NCI-H2227 (cell line): ENCODE measurements at regions not wholly inside any gene's neighbourhood (a gene's known extent, or its start where the extent isn't known, plus 50 kb on each side); places are given as distances from the start of the nearest gene placed in this dataset.
"Not testable (repeated sequence)": the region's sequence is repeated elsewhere in the genome, so short reads cannot be mapped to it uniquely, and the experiment has no call there.

ENCODE experiments used
- DNase-seq: peaks from one replicate; lab custom pipeline; 2025; ENCODE audit not compliant: unreplicated experiment; lab: John Stamatoyannopoulos, UW

DNA sequence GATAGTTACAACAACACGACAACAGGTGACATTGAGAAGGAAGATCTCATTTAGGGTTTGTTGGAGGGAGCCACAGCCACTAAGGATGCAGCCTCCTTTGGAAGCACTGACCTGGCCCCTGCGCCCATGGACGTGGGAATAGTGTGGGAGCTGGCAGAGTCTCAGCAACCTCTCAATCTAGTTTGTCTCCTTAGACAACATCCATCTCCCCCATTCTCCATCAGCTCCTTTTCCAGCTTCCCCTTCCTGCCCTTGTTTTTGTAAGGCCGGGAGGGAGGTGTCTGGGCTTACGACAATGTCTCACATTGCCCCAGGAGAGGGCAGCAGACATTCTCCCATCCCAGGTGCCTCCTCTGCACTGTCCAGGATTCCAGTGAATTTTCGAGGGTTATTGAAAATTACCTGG, 170.2 kb upstream of the PZP start:
- no peak for DNase-seq

DNA sequence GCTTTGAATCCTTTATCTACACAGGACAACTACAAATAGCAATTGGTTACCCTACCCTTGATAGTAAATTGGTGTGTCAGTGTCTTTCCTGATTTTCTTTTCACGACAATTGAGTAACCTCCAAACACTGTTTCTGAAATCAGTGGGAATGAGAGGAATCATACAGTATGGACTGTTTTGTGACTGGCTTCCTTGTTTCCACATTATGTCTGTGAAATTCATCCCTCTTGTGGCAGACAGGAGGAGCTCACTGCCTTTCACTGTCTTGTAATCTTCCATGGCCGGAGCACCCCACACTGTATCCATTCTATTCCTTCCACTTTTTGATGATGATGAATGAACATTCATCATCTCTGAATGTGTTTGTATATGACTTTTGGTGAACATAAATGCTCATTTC, 164.0 kb upstream of the PZP start:
- no peak for DNase-seq

DNA sequence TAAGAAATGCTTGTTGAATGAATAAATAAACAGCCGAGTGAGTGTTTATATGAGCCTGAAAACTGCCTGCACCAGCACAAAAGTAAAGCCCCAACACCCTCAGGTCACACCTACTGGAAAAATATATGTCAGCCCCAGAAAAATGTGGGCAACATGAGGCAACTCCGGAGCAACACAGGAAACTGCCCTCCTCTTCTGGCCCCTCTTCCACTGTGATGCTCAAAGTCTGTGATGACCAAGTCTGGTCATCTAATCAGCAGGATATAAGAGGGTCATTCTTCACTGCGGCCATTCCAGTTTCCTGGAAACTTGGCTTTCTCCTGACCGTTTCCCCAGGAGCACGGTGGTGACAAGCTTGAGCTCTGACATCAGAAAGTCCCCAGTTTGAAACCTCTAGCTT, 159.6 kb upstream of the PZP start:
- DNase-seq: no peak

DNA sequence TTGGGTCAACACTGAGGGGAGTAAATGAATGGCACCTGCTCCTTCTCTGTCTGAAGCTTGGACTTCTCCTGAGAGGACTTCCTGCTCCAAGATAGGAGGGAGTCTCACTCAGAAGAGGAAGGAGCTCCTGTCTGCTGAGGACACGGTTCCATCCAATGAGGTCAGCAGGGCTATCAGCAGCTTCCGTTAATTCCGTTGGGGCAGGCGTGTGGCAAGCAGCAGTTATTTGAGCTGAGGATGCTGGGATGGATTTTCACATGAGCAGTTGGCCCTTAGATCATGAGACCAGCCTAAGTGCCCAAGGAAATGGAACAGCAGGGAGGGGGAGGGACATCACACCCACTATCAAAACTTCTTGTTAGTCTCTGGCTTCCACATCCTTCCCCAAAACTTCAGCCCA, 159.0 kb upstream of the PZP start:
- DNase-seq: no peak

DNA sequence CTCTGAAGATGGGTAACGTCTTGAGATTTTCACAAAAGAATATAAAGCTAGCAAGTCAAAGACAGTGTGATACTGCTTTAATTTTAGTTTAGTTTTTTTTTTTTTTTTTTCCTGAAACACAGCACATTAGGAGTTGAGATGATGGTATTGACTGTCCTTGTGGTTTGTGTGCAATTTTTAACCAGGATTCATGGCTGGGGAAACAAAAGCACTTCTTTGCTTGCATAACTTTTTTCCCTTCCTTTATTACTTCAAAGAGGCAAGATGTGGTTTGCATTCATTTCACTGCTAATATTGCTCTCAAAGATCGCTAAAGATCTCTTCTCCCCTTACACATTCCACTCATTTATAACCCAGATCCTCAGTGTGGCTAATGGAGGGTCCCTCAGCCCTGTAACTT, 157.1 kb upstream of the PZP start:
- no peak for DNase-seq

DNA sequence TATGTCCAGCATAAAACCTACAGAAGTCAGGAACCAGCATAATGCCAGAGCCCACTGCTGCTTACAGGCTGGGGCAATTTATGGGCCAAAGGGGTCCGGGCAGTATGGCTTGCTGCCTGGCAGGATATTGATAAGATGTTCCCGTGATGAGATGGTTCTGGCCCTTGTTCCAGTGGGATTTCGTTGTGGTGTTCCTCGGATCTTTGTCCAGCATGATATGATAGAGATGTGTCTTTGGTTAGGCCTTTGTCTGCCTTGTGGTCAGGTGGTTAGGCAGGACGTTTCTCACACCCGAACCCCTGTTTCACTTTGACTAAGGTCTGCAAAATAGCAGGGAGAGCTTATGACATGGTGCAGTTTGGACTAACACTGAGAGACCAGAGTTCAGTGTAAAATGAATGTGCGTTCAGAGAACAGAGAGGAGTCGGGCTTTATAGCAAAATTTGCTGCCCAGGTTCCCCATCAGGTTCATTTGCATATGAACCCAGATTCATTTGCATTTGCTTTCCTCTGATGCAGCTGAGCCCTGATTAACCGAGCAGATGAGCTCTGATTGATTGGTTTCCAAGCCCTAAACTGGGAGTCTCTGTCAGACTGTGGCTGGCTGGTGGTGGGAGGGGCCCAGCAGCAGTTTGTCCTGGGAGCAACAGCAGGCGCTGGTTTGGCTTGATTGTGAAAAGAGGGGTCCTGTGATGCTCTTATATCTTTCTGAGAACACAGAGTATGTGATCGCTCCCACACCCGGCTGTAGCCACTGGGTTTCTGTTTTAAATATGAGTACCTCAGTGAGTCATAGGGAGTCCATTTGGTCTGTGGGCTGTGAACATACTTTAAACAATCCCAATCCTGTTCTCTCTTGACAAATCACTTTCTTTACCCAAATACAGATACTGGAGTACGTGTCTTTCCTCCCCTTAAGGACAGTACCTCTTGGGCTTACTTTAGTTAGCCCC, 156.3 kb upstream of the PZP start:
- DNase-seq: no peak

DNA sequence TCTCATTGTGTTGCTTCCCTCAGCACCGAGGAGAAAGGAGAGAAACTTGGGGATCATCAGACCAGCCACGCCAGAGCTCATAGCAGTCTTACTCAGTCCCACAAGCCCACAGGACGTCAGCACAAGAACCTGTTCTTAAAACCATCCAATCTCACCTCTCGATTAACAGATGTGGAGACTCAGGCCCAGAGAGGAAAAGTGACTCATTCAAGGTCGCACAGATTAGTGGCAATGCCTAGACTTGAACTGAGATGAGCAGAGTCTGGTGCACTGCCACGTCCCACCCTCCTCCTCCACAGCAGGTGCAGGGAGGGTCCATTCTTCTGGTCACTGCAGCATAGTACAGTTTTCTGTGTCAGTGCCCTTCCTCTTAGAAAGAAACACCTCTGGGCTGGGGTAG, 154.9 kb upstream of the PZP start:
- no peak for DNase-seq

DNA sequence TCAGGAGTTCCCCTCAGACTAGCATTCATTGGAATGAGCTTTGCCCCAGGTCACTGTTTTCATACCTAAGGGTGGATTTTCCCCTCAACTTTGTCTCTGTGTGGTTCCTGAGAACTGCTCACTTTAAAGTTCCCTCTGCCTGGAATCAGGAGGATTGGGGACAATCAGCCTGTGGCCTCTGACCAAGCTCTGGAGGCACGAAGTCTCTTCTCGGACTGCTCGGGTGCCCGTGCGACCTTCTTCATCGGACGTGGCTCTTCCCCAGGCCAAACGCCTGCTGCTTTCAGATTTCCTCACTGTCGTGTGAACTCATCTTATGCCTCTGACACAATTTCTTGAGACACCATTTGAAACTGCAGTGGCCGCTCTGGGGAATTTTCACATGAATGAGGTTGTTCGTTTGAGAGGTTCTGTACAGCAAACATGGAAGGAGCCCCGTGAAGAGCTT, 153.7 kb upstream of the PZP start:
- DNase-seq: no peak

DNA sequence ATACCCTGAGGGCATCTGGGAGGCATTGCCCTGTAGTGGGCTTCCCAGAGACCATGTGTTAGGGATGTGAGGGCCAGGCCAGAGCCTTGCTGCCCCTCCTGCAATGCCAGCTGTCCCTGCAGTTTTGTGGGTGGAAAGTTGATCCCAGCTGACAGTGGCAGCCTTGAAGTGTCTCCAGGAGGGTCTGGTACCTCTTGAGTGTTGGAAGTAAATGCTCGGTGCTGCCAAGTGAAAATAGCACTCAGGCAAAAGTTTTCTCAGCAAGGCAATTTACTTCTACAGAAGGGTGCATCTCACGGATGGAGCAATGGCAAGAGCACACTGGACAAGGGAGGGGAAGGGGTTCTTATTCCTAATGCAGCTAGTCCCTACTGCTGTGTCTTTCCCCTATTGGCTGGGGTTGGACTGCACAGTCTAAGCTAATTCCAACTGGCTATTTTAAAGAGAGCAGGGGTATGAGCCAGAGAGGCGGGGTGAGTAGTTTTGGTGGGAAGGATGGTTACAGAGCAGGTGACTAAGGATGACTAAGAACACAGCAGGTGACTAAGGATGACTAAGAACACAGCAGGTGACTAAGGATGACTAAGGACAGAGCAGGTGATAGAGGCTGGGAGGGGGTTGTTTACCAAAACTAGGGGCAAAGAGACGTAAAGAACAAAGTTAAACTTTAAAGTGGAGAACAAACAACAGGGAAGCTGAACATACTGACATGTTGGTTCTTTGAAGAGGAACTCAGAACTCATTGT, 146.0 kb upstream of the PZP start:
- not testable (repeated sequence) for DNase-seq

DNA sequence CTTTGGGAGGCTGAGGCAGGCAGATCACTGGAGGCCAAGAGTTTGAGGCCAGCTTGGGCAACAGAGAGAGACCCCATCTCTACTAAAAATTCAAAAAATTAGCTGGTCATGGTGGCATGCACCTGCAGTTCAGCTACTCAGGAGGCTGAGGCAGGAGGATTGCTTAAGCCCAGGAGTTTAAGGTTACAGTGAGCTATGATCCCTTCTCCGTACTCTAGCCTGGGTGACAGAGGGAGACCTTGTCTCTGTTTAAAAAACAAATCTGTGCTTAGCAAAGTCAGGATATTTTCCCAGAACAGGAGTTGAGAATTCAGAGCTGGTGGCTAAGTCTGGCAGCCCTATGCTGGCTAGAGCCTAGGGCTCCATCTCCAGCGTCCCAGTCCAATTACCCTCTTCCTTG, 142.9 kb upstream of the PZP start:
- DNase-seq: no peak

DNA sequence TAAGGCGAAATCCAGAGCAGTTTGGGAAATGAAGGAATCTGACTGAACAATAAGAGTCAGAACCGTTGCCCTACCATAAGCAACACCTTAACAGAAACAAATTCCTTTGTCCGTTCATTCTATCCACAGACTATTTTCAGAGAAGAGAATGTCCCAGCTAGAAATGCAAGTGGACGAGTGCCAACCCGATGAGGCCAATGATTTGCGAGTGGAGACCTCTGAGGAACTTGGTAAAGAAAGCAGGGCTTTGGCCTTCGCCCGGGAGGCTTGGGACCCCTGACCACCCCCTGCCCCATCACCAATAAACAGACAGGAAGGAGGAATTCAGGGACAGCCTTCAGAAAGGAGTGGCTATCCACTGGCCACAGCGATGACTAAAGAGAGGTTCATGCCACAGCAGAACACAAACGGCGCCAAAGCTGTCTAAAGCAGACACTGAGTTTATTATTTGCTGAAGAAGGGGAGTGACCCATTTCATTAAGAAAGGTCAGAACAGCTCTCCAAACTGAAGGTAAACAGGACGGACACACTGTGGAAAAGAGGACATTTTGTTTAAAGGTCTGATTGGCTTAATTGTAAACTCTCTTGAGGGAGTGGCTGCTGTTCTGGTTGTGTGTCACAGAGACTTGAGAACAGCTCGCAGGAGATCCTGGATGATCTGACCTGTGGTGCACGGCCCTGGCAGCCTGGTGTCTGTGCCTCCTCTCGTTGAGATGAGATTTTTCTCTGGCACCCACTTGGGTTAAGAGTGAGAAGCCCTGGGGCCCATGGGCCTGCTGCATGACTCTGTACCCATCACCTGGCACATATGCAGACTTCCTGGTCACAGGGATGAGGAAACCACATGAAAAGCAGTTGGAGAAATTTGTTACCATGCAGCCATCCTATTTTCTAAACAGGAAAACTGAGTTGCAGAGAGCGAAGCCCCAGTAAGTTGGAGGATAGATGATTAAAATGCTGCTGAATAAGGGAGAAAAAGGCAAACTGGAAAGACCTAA, 142.0 kb upstream of the PZP start:
- DNase-seq: no peak

DNA sequence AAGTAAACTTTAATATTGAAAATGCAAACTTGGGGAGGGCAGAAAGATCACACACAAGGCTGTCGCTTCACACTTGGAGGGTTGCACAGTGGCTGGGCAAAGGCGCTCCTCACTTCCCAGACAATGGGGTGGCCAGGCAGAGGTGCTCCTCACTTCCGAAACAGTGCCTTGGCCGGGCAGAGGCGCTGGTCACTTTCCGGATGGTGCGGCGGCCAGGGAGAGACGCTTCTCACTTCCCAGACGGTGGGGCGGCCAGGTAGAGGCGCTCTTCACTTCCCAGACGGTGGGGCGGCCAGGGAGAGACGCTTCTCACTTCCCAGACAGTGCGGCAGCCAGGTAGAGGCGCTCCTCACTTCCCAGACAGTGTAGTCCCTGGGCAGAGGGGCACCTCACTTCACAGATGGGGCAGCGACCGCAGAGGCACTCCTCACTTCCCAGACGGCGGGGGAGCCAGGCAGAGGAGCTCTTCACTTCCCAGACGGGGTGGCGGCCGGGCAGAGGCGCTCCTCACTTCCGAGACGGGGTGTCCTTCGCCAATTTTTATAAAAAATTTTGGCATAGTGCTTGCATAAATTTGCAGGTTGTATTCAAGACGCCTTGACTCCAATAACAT, 140.8 kb upstream of the PZP start:
- DNase-seq: no peak

DNA sequence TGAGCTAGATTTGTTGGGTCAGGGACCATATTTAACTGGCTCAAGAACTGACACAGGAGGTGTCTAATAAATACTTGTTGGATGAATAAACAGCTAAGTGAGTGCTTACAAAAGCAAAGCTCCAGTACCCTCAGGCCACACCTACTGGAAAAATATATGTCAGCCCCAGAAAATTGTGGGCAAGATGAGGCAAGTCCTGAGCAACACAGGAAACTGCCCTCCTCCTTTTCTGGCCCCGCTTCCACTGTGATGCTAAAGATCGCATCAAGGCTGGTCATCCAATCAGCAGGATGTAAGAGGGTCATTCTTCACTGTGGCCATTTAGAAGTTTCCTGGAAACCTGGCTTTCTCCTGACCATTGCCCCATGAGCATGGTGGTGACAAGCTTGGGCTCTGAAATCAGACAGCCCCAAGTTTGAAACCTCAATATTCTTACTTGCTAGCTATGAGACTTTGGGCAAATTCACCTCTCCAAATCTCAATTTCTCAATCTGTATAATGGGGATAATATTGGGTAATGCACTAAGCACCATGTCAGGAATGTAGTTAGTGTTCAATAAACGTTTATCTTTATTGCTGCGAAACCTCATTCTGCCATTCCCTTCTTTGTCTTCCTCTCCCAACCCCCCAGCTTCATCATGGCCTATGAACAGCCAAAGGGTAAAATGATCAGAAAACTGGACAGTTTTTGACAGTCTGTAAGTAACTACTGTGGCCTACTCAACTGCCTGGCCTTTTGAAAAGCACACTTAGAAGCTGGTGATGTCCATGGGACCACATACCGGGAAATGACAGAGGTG, 139.3 kb upstream of the PZP start:
- DNase-seq: no peak

DNA sequence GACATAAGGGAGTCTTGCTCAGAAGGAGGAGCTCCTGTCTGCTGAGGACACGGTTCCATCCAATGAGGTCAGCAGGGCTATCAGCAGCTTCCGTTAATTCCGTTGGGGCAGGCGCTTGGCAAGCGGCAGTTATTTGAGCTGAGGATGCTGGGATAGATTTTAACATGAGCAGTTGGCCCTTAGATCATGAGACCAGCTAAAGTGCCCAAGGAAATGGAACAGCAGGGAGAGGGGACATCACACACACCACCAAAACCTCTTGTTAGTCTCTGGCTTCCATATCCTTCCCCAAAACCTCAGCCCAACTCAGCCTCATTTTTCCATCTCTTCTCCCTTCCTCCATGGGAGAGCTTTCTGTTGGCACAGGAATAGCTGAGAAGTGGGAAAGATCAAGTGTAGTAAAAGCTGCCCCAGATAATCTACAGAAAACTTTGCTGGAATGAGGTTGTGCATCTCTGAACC, 138.7 kb upstream of the PZP start:
- DNase-seq: no peak

DNA sequence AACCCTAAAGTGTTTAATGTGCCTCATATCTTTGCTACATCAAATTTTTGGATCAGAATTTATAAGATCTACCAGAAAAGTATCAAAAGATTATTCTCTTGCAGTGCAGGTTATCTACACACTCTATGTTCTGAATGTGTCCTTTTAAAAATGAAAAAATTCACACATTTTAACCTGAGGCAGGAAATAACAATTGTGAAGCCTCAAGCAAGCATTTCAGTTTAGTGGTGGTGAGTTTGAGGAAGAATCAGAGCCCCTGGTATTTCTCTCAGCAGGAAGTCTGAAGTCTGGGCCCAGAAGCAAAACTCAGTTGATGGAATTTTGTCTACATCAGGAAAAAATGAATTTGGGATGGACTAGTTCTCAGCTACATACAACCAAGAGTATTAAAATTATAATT, 137.0 kb upstream of the PZP start:
- DNase-seq: no peak

DNA sequence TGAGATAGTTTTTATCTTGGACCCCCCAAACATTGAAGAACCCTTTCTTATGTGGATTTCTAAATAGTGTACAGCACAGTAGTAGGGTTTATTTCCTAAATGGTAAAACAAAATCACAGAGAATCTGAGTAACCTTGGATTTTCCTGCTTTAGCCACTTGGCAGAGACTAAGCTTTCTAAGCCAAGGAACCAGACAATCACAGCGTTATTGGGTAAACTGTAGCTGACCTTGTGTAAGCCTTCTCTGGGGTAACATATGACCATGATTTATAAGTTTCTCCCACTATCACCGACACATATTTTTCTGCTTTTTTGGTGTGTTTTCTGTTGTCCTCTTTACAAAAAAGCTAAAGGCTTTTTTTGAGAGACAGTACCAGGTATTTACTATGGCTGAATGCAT, 136.3 kb upstream of the PZP start:
- no peak for DNase-seq

DNA sequence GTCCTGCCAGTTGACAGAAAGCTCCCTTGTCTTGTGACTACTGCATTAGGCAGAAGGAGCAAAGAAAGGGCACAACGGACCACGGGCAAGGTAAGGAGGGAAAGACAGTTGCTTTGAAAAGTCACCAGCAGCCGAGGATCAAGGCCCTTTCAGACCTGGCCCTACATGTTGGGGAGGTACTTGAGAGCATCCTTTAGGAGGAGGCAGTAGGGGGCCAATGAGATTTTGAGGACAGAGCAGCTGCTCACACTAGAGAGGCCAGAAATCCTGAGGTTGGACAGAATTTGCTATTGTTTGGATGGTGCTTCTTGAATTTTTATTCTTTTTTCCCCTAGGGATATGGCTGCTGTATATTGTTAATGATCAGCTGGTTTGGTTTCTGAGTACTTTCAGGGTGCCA, 135.5 kb upstream of the PZP start:
- DNase-seq: no peak

DNA sequence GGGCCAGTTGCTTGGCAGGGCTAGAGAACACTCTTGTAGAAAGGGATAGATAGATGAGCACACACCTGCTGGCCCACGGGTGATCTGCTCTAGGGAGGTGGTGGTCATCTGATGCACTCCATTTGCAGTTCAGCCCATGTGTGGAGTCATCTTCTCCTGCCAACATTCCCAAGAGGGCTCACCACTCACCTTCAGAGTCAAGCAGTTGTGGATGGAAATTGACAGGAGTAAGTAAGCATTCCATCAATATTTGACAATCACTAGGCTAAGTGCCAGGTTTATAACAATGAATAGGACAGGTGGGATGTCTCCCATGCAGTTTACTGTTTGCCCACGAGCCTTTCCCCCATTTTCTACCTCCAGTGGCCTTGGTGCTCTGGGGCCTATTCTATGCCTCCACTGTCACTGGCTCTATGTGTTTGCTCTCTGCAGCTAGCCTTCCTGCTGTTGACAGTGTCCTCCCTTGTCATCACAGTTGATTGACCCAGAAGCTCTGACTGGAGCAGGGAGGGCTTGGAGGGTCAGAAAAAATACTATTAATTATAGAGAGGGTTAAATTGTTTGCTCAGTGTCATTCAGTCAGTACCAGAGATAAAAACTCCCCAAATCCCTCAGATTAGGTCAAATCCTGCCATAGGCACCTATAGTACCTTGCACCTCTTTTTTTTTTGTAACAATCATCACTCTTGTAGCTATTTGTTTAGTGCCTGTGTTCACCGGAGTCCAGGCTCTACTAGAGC, 134.6 kb upstream of the PZP start:
- no peak for DNase-seq

DNA sequence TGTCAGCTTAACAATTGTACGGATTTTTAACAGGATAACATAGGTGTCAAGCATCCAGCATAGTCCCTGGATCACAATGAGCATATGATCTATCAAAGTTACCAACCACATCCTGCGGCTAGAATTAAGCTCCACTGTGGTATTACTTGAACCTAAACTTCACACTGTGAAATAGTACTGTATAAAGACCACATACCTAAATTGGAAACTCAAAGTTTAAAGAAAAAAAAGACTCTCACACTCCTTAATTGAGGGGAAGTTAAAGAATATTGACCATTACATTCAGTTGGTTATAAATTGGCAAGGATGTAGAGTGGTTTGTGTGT, 133.0 kb upstream of the PZP start:
- DNase-seq: no peak
